Upper lobe of left lung (tissue), 6 donors: ENCODE measurements at regions not wholly inside any gene's neighbourhood (a gene's known extent, or its start where the extent isn't known, plus 50 kb on each side); places are given as distances from the start of the nearest gene placed in this dataset.
A peak's percentile ranks its signal among the peaks of the same experiment; 100 is the strongest.

Experiments
- ATAC-seq, 2 donors: fragments of 200-7000 bp; cut with Tn5 transposase; one replicate each; pipeline ENCODE4 v1.9.1; 2022; ENCODE audit warnings: mild to moderate bottlenecking in 2 of 2, moderate library complexity in 2 of 2; ENCODE audit not compliant: low FRiP score in 2 of 2
- DNase-seq, 2 donors: peaks; one replicate each; pipeline ENCODE4 v3.0.0-alpha.2; 2019 to 2020
- H3K27ac ChIP-seq, 4 donors: fragments of 200-600 bp; sonication (generic); one replicate each; pipeline ENCODE4 v1.5.1; 2016 to 2019
- H3K27me3 ChIP-seq, 4 donors: fragments of 200-600 bp; sonication (generic); one replicate each; pipeline ENCODE4 v1.5.1; 2017 to 2019
- H3K36me3 ChIP-seq, 4 donors: fragments of 200-600 bp; sonication (generic); one replicate each; pipeline ENCODE4 v1.5.1; 2016 to 2019
- H3K4me1 ChIP-seq, 4 donors: fragments of 200-600 bp; sonication (generic); one replicate each; pipeline ENCODE4 v1.5.1; 2018 to 2019
- H3K4me3 ChIP-seq, 4 donors: fragments of 200-600 bp; sonication (generic); one replicate each; pipeline ENCODE4 v1.5.1; 2017 to 2019; ENCODE audit warnings: mild to moderate bottlenecking in 2 of 4, moderate library complexity in 1 of 4
- H3K9me3 ChIP-seq, 4 donors: fragments of 200-600 bp; sonication (generic); one replicate each; pipeline ENCODE4 v1.5.1; 2018 to 2019
- EP300 ChIP-seq, 4 donors: sonication (generic); formaldehyde crosslinking; IDR thresholded peaks; one replicate each; pipeline ENCODE4 v1.5.1; 2017; ENCODE audit warnings: antibody characterized with exemption in 4 of 4, control low read depth in 2 of 4
- POLR2A ChIP-seq, 4 donors: fragments of 450-650 bp; IDR thresholded peaks; one replicate each; pipeline ENCODE4 v1.5.1; 2016 to 2017; ENCODE audit warnings: antibody characterized with exemption in 4 of 4, mild to moderate bottlenecking in 2 of 4
- POLR2AphosphoS5 ChIP-seq, 2 donors: sonication (generic); formaldehyde crosslinking; IDR thresholded peaks; one replicate each; pipeline ENCODE4 v1.5.1; 2017; ENCODE audit warnings: antibody characterized with exemption in 2 of 2
- WGBS, 2 donors: methylation state at CpG; one replicate each; pipeline ENCODE4 v1.1.5; 2017 to 2018; 5-methylcytosine and 5-hydroxymethylcytosine counted together
- TF ChIP-seq, protein P1 (sequence below), 6 experiments: fragments of 450-650 bp in 4 of 6; fragments of 200-600 bp in 2 of 6; sonication (generic) in 2 of 6; IDR thresholded peaks; one replicate each; pipeline ENCODE4 v1.5.1; 2016 to 2019; ENCODE audit warnings: antibody characterized with exemption in 6 of 6
- donor health status: DM: no; HTN: no; CAD: no; lungs with moderate emphysema.
- donor health status: DM: no; HTN: yes; CAD: no; lungs with severe emphysema.

DNA sequence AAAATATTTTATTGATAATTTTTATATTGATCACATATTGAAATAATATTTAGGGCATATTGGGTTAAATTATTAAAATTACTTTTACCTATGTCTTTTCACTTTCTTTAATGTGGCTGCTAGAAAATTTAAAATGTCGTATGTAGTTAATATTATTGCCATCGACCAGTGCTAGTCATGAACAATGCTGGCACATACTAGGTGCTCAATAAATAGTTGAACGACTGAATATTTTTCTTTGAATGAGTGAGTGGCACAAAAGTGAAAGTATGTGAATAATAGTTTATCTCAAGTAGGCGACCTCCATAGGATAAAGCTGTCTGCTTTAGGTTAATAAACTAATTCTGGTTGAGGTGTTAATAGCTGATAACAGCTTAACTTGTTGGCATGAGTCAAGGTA lies 150.8 kb upstream of the FGGY start:
- Histone ChIP-seq H3K4me3 (peak overlapping the region in 2 of 4 donors; percentile 57), H3K27ac (peak overlapping the region in 2 of 4 donors; percentile 47 to 79), H3K27me3 (no peaks in the 10 kb centered on the region), H3K4me1 (peaks cover 22 to 39% (median 36%) of the 10 kb centered on the region in 4 donors), H3K9me3 (no peaks in the 10 kb centered on the region), H3K36me3 (no peaks in the 10 kb centered on the region)
- no peak for TF ChIP-seq POLR2AphosphoS5 (IDR thresholded peaks at IDR 0.05)
- TF ChIP-seq POLR2A (IDR thresholded peaks at IDR 0.05), result no peak
- TF ChIP-seq, protein P1, sequence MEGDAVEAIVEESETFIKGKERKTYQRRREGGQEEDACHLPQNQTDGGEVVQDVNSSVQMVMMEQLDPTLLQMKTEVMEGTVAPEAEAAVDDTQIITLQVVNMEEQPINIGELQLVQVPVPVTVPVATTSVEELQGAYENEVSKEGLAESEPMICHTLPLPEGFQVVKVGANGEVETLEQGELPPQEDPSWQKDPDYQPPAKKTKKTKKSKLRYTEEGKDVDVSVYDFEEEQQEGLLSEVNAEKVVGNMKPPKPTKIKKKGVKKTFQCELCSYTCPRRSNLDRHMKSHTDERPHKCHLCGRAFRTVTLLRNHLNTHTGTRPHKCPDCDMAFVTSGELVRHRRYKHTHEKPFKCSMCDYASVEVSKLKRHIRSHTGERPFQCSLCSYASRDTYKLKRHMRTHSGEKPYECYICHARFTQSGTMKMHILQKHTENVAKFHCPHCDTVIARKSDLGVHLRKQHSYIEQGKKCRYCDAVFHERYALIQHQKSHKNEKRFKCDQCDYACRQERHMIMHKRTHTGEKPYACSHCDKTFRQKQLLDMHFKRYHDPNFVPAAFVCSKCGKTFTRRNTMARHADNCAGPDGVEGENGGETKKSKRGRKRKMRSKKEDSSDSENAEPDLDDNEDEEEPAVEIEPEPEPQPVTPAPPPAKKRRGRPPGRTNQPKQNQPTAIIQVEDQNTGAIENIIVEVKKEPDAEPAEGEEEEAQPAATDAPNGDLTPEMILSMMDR (IDR thresholded peaks at IDR 0.05), result no peak
- no peak for TF ChIP-seq EP300 (IDR thresholded peaks at IDR 0.05)
- ATAC-seq (no peak), DNase-seq (no peak)
- WGBS, 2 donors, result 74 to 78% methylated on average over 4 of the region's 4 CpGs

- Histone ChIP-seq H3K27me3 (no peaks in the 10 kb centered on the region), H3K4me1 (peaks cover 28 to 43% (median 40%) of the 10 kb centered on the region in 4 donors), H3K9me3 (no peaks in the 10 kb centered on the region), H3K4me3 (peak overlapping the region; percentile 5 to 57 (median 46)), H3K27ac (peak overlapping the region; percentile 45 to 79 (median 63)), H3K36me3 (no peaks in the 10 kb centered on the region)
- 3 to 11% methylated on average over 15 to 38 of the region's 52 CpGs for WGBS, 2 donors
- DNase-seq (peak; percentile 38 to 91), ATAC-seq (peak; percentile 6 to 82)
- peak in 2 of 4 donors; percentile 1 to 43 for TF ChIP-seq EP300 (IDR thresholded peaks at IDR 0.05)
- TF ChIP-seq POLR2A (IDR thresholded peaks at IDR 0.05), result peak in 1 of 4 donors; percentile 47
- TF ChIP-seq POLR2AphosphoS5 (IDR thresholded peaks at IDR 0.05), result peak in 1 of 2 donors; percentile 47
- TF ChIP-seq, protein P1 (IDR thresholded peaks at IDR 0.05), result peak in 2 of 6 experiments; percentile 26 to 45
Measured at GRCh38 chr1:59146651-59147358, 150.1 kb upstream of the FGGY start.

- no peaks in the 10 kb centered on the region for H3K27me3 ChIP-seq
- no peak overlapping the region for H3K27ac ChIP-seq
- no peak overlapping the region for H3K4me3 ChIP-seq
- ATAC-seq (no peak), DNase-seq (no peak)
- no peaks in the 10 kb centered on the region for H3K36me3 ChIP-seq
- no peaks in the 10 kb centered on the region for H3K9me3 ChIP-seq
- 95 to 98% methylated on average over 5 of the region's 5 CpGs for WGBS, 2 donors
- TF ChIP-seq POLR2A (IDR thresholded peaks at IDR 0.05) (no peak), POLR2AphosphoS5 (IDR thresholded peaks at IDR 0.05) (no peak), EP300 (IDR thresholded peaks at IDR 0.05) (no peak)
- TF ChIP-seq, protein P1 (IDR thresholded peaks at IDR 0.05), result no peak
- H3K4me1 ChIP-seq, result peaks cover 20 to 30% (median 29%) of the 10 kb centered on the region in 4 donors
Measured at GRCh38 chr1:59149435-59149834, 147.5 kb upstream of the FGGY start.

DNA sequence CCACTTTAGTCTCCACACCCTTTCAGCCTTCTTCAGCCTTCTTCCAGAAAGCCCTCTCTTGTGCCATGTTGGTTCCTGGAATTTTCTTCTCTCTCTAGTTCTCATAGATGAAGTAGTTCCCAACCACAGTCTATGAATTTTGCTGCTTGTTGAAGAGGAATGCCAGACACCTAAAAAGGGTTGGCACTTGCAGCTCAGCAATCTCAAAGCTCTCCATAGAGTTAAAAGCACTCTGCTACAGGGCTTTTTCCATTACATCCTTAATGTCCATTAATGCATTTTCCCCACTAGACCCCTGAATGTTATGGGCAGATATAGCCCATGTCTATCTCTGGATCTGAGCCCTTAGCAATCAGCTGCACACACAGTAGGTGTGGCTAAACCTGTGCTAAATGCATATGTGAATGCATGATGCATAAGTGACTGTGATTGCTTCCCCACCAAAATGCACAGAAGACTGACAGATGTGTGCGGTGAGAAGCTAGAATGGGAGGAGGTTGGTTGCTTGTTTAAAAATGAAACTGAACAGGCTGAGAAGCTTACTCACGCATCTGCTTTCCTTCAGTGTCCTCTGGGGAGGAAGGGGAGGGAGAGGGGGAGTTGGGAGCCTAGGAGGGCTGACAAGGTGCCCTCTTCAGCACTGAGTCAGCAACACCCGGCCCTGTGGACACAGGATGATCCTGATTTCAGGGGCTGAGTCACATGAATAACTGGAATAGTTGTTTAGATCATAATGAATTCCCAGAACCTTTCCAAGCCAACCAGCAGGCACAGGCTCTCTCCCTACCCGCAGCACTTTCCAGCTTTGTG lies 146.1 kb upstream of the FGGY start:
- peak overlapping the region in 1 of 4 donors; percentile 9 for H3K4me3 ChIP-seq
- no peaks in the 10 kb centered on the region for H3K36me3 ChIP-seq
- peak overlapping the region; percentile 38 to 66 (median 61) for H3K27ac ChIP-seq
- TF ChIP-seq POLR2AphosphoS5 (IDR thresholded peaks at IDR 0.05) (peak; percentile 66 to 92), POLR2A (IDR thresholded peaks at IDR 0.05) (no peak), EP300 (IDR thresholded peaks at IDR 0.05) (peak in 2 of 4 donors; percentile 65 to 79)
- 30 to 37% methylated on average over 4 of the region's 4 CpGs for WGBS, 2 donors
- peak in 1 of 2 donors; percentile 52 for DNase-seq
- H3K27me3 ChIP-seq, result no peaks in the 10 kb centered on the region
- H3K9me3 ChIP-seq, result no peaks in the 10 kb centered on the region
- peak; percentile 74 to 93 for ATAC-seq
- H3K4me1 ChIP-seq, result peaks cover 25 to 30% (median 29%) of the 10 kb centered on the region in 4 donors

DNA sequence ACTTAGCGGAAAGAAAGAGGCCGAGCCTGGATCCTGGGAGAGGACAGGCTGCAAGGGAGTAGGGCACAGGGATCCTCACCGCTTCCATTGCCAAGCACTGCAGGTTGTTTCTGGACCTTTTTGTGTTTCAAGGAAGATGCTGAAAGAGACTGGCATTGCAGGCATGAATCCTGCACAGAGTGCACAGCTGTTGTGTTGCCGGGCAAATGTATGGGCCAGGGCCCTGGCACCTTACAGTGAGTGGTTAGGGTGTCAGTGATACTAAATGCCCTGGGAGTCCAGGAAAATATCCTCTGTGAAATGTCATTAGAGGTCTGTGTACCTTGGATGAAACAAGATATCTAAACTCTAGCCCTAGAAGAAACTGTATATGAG lies 145.5 kb upstream of the FGGY start:
- 68 to 74% methylated on average over 4 of the region's 4 CpGs for WGBS, 2 donors
- Histone ChIP-seq H3K27me3 (no peaks in the 10 kb centered on the region), H3K36me3 (no peaks in the 10 kb centered on the region), H3K4me3 (no peak overlapping the region), H3K4me1 (peaks cover 27 to 33% (median 31%) of the 10 kb centered on the region in 4 donors), H3K27ac (peak overlapping the region; percentile 38 to 66 (median 61)), H3K9me3 (no peaks in the 10 kb centered on the region)
- no peak for DNase-seq
- ATAC-seq, result no peak
- TF ChIP-seq EP300 (IDR thresholded peaks at IDR 0.05) (no peak), POLR2A (IDR thresholded peaks at IDR 0.05) (no peak), POLR2AphosphoS5 (IDR thresholded peaks at IDR 0.05) (no peak)
- TF ChIP-seq, protein P1 (IDR thresholded peaks at IDR 0.05), result no peak
